HG03196 (cell line): ENCODE measurements at regions not wholly inside any gene's neighbourhood (a gene's known extent, or its start where the extent isn't known, plus 50 kb on each side); places are given as distances from the start of the nearest gene placed in this dataset.
A peak's percentile ranks its signal among the peaks of the same experiment; 100 is the strongest.

Experiments used
- ATAC-seq: cut with Tn5 transposase; IDR thresholded peaks from one replicate; pipeline ENCODE4 v1.9.1; 2021; ENCODE audit not compliant: unreplicated experiment

- no peak for ATAC-seq
These were observed 282.9 kb downstream of the SOX9 start for GRCh38 chr17:72403713-72404209.

GRCh38 chr17:72404872-72405271 is 284.1 kb downstream of the SOX9 start:
- no peak for ATAC-seq

GRCh38 chr17:72405662-72406230 is 284.9 kb downstream of the SOX9 start:
- no peak for ATAC-seq

- no peak for ATAC-seq
These were observed 285.7 kb downstream of the SOX9 start for GRCh38 chr17:72406498-72406897.

GRCh38 chr17:72407336-72407909 is 286.6 kb downstream of the SOX9 start:
- peak; percentile 81 for ATAC-seq

GRCh38 chr17:72407931-72408330 is 287.1 kb downstream of the SOX9 start:
- ATAC-seq = no peak

- no peak for ATAC-seq
These were observed 287.8 kb downstream of the SOX9 start for GRCh38 chr17:72408641-72409040.

- ATAC-seq = no peak
These were observed 288.7 kb downstream of the SOX9 start for GRCh38 chr17:72409405-72410002.

- ATAC-seq = no peak
These were observed 290.3 kb downstream of the SOX9 start for GRCh38 chr17:72411124-72411563.

GRCh38 chr17:72412650-72413076 is 291.8 kb downstream of the SOX9 start:
- ATAC-seq = no peak

- ATAC-seq = no peak
These were observed 292.5 kb downstream of the SOX9 start for GRCh38 chr17:72413077-72414031.

- no peak for ATAC-seq
These were observed 293.2 kb downstream of the SOX9 start for GRCh38 chr17:72414032-72414396.

GRCh38 chr17:72414967-72415853 is 294.4 kb downstream of the SOX9 start:
- no peak for ATAC-seq

- ATAC-seq = no peak
These were observed 295.3 kb downstream of the SOX9 start for GRCh38 chr17:72416054-72416675.

GRCh38 chr17:72416905-72417304 is 296.1 kb downstream of the SOX9 start:
- no peak for ATAC-seq

GRCh38 chr17:72417627-72418026 is 296.8 kb downstream of the SOX9 start:
- ATAC-seq = no peak

GRCh38 chr17:72419866-72420774 is 299.3 kb downstream of the SOX9 start:
- ATAC-seq = peak; percentile 39

- ATAC-seq = no peak
These were observed 299.9 kb downstream of the SOX9 start for GRCh38 chr17:72420775-72421127.
